Endodermal cell (in vitro differentiated cells): ENCODE measurements at regions not wholly inside any gene's neighbourhood (a gene's known extent, or its start where the extent isn't known, plus 50 kb on each side); places are given as distances from the start of the nearest gene placed in this dataset.

Experiments
- DNase-seq: peaks from one replicate; pipeline ENCODE4 v3.0.0-alpha.2; 2017
- H3K27ac ChIP-seq: 2 replicates; pipeline ENCODE4 v1.5.1; 2013; ENCODE audit warnings: mild to moderate bottlenecking, low read depth, low read length, moderate library complexity
- H3K27me3 ChIP-seq: 2 replicates; pipeline ENCODE4 v1.6.1; 2013; ENCODE audit warnings: mild to moderate bottlenecking, low read length, moderate library complexity; ENCODE audit not compliant: insufficient read depth, control insufficient read depth, poor library complexity, severe bottlenecking
- H3K36me3 ChIP-seq: 2 replicates; pipeline ENCODE4 v1.7.0; 2013; ENCODE audit warnings: mild to moderate bottlenecking, low read length, moderate library complexity; ENCODE audit not compliant: control insufficient read depth, insufficient read depth
- H3K4me1 ChIP-seq: one replicate; pipeline ENCODE4 v1.7.0; 2013; ENCODE audit warnings: low read length; ENCODE audit not compliant: control insufficient read depth, insufficient read depth
- H3K4me3 ChIP-seq: 2 replicates; pipeline ENCODE4 v1.5.1; 2013; ENCODE audit warnings: mild to moderate bottlenecking, low read length, moderate library complexity
- H3K9ac ChIP-seq: 2 replicates; pipeline ENCODE4 v1.6.1; 2013; ENCODE audit warnings: mild to moderate bottlenecking, low read length, moderate library complexity; ENCODE audit not compliant: poor library complexity, severe bottlenecking; ENCODE audit errors: extremely low read depth
- H3K9me3 ChIP-seq: 2 replicates; pipeline ENCODE4 v1.6.1; 2013; ENCODE audit warnings: mild to moderate bottlenecking, low read length, moderate library complexity; ENCODE audit not compliant: control insufficient read depth
- H3K27ac Mint-ChIP-seq: 2 replicates; pipeline ENCODE4 v1.8.0; 2020; ENCODE audit warnings: mixed read lengths
- H3K27me3 Mint-ChIP-seq: 2 replicates; pipeline ENCODE4 v1.8.0; 2021; ENCODE audit warnings: mild to moderate bottlenecking, mixed read lengths; ENCODE audit not compliant: insufficient read depth
- H3K36me3 Mint-ChIP-seq: 2 replicates; pipeline ENCODE4 v1.8.0; 2020; ENCODE audit warnings: low read depth, mixed read lengths
- H3K4me1 Mint-ChIP-seq: 2 replicates; pipeline ENCODE4 v1.8.0; 2020; ENCODE audit warnings: mixed read lengths
- H3K4me3 Mint-ChIP-seq: 2 replicates; pipeline ENCODE4 v1.8.0; 2020; ENCODE audit warnings: mild to moderate bottlenecking, moderate library complexity, mixed read lengths
- H3K9me3 Mint-ChIP-seq: 2 replicates; pipeline ENCODE4 v1.8.0; 2020; ENCODE audit warnings: mild to moderate bottlenecking, mixed read lengths
- WGBS, 2 experiments: methylation state at CpG; one replicate each; pipeline versions ENCODE4 v1.1.5 to v1.1.7; 2013; ENCODE audit warnings: missing lambda C conversion rate in 2 of 2, mixed read lengths in 1 of 2; ENCODE audit not compliant: insufficient coverage in 1 of 2, insufficient read length in 1 of 2; 5-methylcytosine and 5-hydroxymethylcytosine counted together
- TF ChIP-seq, protein P1 (sequence below): fragments of 200-600 bp; sonication (generic); conservative IDR thresholded peaks from 2 replicates; pipeline ENCODE4 v1.5.0; 2021; ENCODE audit warnings: antibody characterized with exemption, mild to moderate bottlenecking

DNA sequence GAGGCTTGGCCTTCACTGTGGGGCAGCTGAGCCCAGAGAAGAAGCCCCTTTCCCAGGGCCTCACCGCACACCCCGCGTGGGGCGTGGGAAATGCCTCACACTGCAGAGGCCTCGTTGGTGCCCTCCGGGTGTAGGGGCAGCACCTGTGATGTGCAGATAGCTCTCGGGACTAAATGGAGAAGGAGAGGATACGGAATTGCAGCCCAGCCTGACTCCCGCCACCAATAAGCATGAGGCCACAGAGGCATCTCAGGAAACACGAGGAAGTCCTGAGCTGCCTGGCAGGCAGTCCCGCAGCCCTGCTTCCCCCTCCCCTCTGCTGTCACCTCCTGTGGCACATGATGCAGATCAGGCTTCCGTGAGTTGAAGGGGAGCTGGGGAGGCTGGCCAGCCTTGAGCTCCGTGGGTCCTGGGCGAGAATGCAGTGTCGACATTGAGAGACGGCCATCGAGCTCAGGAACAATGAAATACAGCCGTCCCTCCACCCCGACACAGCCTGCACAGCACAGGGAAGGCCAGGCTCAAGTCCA, 59.6 kb upstream of the PPP2R2D start:
- Histone ChIP-seq H3K27ac (no peak overlapping the region), H3K4me3 (no peak overlapping the region), H3K36me3 (no peaks in the 10 kb centered on the region), H3K9me3 (no peaks in the 10 kb centered on the region), H3K27me3 (no peaks in the 10 kb centered on the region), H3K4me1 (no peaks in the 10 kb centered on the region), H3K9ac (no peak overlapping the region)
- Mint-ChIP-seq H3K27me3 (no peaks in the 10 kb centered on the region), H3K9me3 (no peaks in the 10 kb centered on the region), H3K4me1 (no peaks in the 10 kb centered on the region), H3K36me3 (no peaks in the 10 kb centered on the region), H3K4me3 (no peak overlapping the region), H3K27ac (no peak overlapping the region)
- DNase-seq, result peak; percentile 53
- TF ChIP-seq, protein P1, sequence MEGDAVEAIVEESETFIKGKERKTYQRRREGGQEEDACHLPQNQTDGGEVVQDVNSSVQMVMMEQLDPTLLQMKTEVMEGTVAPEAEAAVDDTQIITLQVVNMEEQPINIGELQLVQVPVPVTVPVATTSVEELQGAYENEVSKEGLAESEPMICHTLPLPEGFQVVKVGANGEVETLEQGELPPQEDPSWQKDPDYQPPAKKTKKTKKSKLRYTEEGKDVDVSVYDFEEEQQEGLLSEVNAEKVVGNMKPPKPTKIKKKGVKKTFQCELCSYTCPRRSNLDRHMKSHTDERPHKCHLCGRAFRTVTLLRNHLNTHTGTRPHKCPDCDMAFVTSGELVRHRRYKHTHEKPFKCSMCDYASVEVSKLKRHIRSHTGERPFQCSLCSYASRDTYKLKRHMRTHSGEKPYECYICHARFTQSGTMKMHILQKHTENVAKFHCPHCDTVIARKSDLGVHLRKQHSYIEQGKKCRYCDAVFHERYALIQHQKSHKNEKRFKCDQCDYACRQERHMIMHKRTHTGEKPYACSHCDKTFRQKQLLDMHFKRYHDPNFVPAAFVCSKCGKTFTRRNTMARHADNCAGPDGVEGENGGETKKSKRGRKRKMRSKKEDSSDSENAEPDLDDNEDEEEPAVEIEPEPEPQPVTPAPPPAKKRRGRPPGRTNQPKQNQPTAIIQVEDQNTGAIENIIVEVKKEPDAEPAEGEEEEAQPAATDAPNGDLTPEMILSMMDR, result no peak
- 85 to 87% methylated on average over 16 to 19 of the region's 19 CpGs for WGBS, 2 experiments

DNA sequence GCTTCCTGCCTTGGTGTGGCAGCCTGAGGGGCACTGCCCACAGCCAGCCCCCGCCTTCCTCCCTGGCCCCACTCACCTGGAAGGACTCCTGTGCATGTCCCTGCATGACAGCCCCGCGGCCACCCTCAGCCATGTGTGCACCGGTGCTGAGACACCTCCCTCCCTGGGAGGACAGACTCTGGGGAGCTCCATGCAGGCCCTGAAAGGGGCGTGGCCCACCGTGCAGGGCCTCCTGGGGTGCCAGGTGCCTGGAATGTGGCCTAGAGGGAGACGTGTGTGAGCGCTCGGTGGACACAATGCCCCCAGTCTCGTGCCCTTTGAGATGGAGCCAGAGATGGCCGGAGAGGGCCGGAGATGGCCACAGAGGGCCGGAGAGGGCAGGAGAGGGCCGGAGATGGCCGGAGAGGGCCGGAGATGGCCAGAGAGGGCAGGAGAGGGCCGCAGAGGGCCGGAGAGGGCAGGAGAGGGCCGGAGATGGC, 59.1 kb upstream of the PPP2R2D start:
- H3K4me1 Mint-ChIP-seq, result no peaks in the 10 kb centered on the region
- H3K27me3 Mint-ChIP-seq, result no peaks in the 10 kb centered on the region
- Histone ChIP-seq H3K27ac (no peak overlapping the region), H3K27me3 (no peaks in the 10 kb centered on the region), H3K4me1 (no peaks in the 10 kb centered on the region), H3K4me3 (no peak overlapping the region), H3K9ac (no peak overlapping the region), H3K9me3 (no peaks in the 10 kb centered on the region), H3K36me3 (no peaks in the 10 kb centered on the region)
- DNase-seq, result peak; percentile 53
- no peak overlapping the region for H3K4me3 Mint-ChIP-seq
- WGBS, 2 experiments, result 87% methylated on average over 11 to 19 of the region's 19 CpGs
- H3K9me3 Mint-ChIP-seq, result no peaks in the 10 kb centered on the region
- no peak overlapping the region for H3K27ac Mint-ChIP-seq
- TF ChIP-seq, protein P1, result no peak
- H3K36me3 Mint-ChIP-seq, result no peaks in the 10 kb centered on the region

DNA sequence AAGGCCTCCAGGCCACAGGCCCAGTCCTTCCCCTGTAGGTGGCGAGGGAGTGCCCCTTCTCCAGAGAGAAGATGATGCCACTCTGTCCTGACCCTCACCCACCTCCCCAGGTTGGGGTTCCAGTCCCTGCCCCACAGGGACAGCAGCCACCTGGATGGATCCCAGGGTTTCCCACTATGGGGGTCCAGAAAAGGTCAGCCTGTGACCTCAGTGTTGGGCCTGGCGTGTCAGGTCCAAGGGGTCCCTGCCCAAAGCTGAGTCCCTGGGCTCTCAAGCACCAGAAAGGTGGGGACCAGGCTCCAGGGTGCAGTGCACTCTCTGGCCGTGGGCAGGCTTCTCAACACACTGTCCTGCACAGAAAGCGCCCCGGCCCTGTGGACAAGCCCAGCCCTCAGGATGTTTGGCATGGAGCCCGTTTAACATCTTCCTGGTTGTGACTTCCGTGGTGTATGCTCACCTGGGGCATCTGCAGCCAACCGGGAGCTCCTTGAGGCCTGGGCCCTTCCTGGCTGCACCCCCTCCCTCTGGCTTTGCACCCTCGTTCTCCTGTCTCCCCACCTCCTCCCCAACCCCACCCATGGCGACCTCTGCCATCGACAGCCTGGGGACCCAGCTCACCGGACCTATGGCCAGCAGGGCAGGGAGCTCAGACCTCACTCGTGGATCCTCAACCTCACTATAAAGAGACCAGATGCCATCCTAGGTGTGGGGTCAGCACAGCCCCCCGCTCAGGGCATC, 58.3 kb upstream of the PPP2R2D start:
- H3K4me1 ChIP-seq, result no peaks in the 10 kb centered on the region
- H3K4me3 ChIP-seq, result no peak overlapping the region
- H3K36me3 ChIP-seq, result no peaks in the 10 kb centered on the region
- no peaks in the 10 kb centered on the region for H3K36me3 Mint-ChIP-seq
- no peak overlapping the region for H3K9ac ChIP-seq
- no peaks in the 10 kb centered on the region for H3K27me3 ChIP-seq
- 90 to 91% methylated on average over 5 to 14 of the region's 14 CpGs for whole genome bisulfite sequencing, 2 experiments
- no peaks in the 10 kb centered on the region for H3K9me3 ChIP-seq
- peak; percentile 26 for DNase-seq
- H3K4me1 Mint-ChIP-seq, result no peaks in the 10 kb centered on the region
- H3K9me3 Mint-ChIP-seq, result no peaks in the 10 kb centered on the region
- no peak overlapping the region for H3K27ac Mint-ChIP-seq
- no peak overlapping the region for H3K27ac ChIP-seq
- TF ChIP-seq, protein P1, result no peak
- no peak overlapping the region for H3K4me3 Mint-ChIP-seq
- H3K27me3 Mint-ChIP-seq, result no peaks in the 10 kb centered on the region
